ENCODE measurements at regions not wholly inside any gene's neighbourhood (a gene's known extent, or its start where the extent isn't known, plus 50 kb on each side); places are given as distances from the start of the nearest gene placed in this dataset.

DNA sequence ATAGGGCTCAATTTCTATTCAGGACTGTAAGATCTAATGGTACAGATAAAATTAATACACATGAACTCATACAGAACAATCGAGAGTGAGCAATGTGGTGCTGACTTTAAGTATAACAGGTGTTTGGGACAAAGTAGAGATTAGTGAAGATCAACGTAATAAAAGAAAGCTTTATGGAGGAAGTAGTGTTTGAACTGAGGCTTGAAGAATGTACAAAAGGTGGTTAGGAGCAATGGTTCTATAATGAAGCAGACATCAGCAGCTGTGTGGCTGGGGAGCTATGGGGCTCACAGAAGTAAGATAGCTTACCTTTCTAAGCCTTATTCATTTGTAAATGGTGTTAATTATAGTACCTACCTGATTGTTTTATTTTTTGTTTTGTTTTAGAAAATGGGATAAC, 275.4 kb upstream of the RGMB start:
- TF ChIP-seq YY1 (IDR thresholded peaks at IDR 0.05) (no peak), ATF3 (IDR thresholded peaks at IDR 0.05) (no peak), JUND (IDR thresholded peaks at IDR 0.05) (no peak), RAD21 (IDR thresholded peaks at IDR 0.05) (no peak), EGR1 (IDR thresholded peaks at IDR 0.05; ENCODE audit: low read depth in 2 of 2) (no peak), NR2F2 (IDR thresholded peaks at IDR 0.05) (no peak), RXRA (IDR thresholded peaks at IDR 0.05) (no peak), TAF1 (conservative IDR thresholded peaks at IDR 0.05) (no peak)
- TF ChIP-seq, protein P1, sequence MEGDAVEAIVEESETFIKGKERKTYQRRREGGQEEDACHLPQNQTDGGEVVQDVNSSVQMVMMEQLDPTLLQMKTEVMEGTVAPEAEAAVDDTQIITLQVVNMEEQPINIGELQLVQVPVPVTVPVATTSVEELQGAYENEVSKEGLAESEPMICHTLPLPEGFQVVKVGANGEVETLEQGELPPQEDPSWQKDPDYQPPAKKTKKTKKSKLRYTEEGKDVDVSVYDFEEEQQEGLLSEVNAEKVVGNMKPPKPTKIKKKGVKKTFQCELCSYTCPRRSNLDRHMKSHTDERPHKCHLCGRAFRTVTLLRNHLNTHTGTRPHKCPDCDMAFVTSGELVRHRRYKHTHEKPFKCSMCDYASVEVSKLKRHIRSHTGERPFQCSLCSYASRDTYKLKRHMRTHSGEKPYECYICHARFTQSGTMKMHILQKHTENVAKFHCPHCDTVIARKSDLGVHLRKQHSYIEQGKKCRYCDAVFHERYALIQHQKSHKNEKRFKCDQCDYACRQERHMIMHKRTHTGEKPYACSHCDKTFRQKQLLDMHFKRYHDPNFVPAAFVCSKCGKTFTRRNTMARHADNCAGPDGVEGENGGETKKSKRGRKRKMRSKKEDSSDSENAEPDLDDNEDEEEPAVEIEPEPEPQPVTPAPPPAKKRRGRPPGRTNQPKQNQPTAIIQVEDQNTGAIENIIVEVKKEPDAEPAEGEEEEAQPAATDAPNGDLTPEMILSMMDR (IDR thresholded peaks at IDR 0.05; ENCODE audit: low read depth, low read length, missing input control): no peak

All from liver (tissue), 3 donors.